Right atrium auricular region (tissue), 2 donors: ENCODE measurements at regions not wholly inside any gene's neighbourhood (a gene's known extent, or its start where the extent isn't known, plus 50 kb on each side); places are given as distances from the start of the nearest gene placed in this dataset.

Experiments
- DNase-seq: peaks from one replicate; pipeline ENCODE4 v3.0.0-alpha.2; 2019; ENCODE audit warnings: low spot score
- H3K27ac ChIP-seq, 2 donors: fragments of 200-600 bp; sonication (generic); 1 replicate in 1 of 2; 2 replicates in 1 of 2; pipeline ENCODE4 v1.5.1; 2016 to 2019
- H3K27me3 ChIP-seq, 2 donors: fragments of 200-600 bp; sonication (generic); one replicate each; pipeline versions ENCODE4 v1.5.1 to v1.6.0; 2017 to 2019
- H3K36me3 ChIP-seq: fragments of 200-600 bp; sonication (generic); one replicate; pipeline ENCODE4 v1.5.1; 2016
- H3K4me1 ChIP-seq, 2 donors: fragments of 200-600 bp; sonication (generic); one replicate each; pipeline versions ENCODE4 v1.5.1 to v1.6.0; 2017 to 2019
- H3K4me3 ChIP-seq, 2 donors: fragments of 200-600 bp; sonication (generic); 1 replicate in 1 of 2; 2 replicates in 1 of 2; pipeline ENCODE4 v1.5.1; 2017 to 2019; ENCODE audit warnings: mild to moderate bottlenecking in 1 of 2, moderate library complexity in 1 of 2
- H3K9me3 ChIP-seq, 2 donors: fragments of 200-600 bp; sonication (generic); one replicate each; pipeline ENCODE4 v1.5.1; 2019
- CTCF ChIP-seq, 2 donors: fragments of 200-600 bp; sonication (generic); IDR thresholded peaks; one replicate each; pipeline ENCODE4 v1.5.1; 2019; ENCODE audit warnings: antibody characterized with exemption in 2 of 2

- no peak overlapping the region for H3K27ac ChIP-seq
- no peaks in the 10 kb centered on the region for H3K27me3 ChIP-seq
- no peak for TF ChIP-seq CTCF (IDR thresholded peaks at IDR 0.05)
Observed at GRCh38 chr7:125241548-125241947, 311.9 kb upstream of the POT1 start.

GRCh38 chr7:125222596-125222995 lies 293.0 kb upstream of the POT1 start:
- no peak overlapping the region for H3K4me3 ChIP-seq
- no peaks in the 10 kb centered on the region for H3K36me3 ChIP-seq
- no peak overlapping the region for H3K27ac ChIP-seq
- TF ChIP-seq CTCF (IDR thresholded peaks at IDR 0.05), result no peak
- no peak for DNase-seq
- H3K4me1 ChIP-seq, result no peaks in the 10 kb centered on the region
- peaks cover 0 to 24% of the 10 kb centered on the region in 2 donors for H3K9me3 ChIP-seq
- H3K27me3 ChIP-seq, result no peaks in the 10 kb centered on the region

More at GRCh38 chr7:125241548-125241947, 311.9 kb upstream of the POT1 start:
- no peaks in the 10 kb centered on the region for H3K9me3 ChIP-seq
- H3K4me3 ChIP-seq, result no peak overlapping the region
- no peak for DNase-seq
- H3K4me1 ChIP-seq, result no peaks in the 10 kb centered on the region
- no peaks in the 10 kb centered on the region for H3K36me3 ChIP-seq

- Histone ChIP-seq H3K4me3 (no peak overlapping the region), H3K27ac (no peak overlapping the region), H3K36me3 (no peaks in the 10 kb centered on the region), H3K9me3 (peaks cover 0 to 28% of the 10 kb centered on the region in 2 donors), H3K27me3 (no peaks in the 10 kb centered on the region), H3K4me1 (no peaks in the 10 kb centered on the region)
- no peak for DNase-seq
- TF ChIP-seq CTCF (IDR thresholded peaks at IDR 0.05), result no peak
Observed at GRCh38 chr7:125218076-125218475, 288.5 kb upstream of the POT1 start.

GRCh38 chr7:125201002-125201401 lies 271.4 kb upstream of the POT1 start:
- Histone ChIP-seq H3K9me3 (no peaks in the 10 kb centered on the region), H3K27ac (no peak overlapping the region), H3K27me3 (no peaks in the 10 kb centered on the region), H3K36me3 (no peaks in the 10 kb centered on the region), H3K4me3 (no peak overlapping the region), H3K4me1 (no peaks in the 10 kb centered on the region)
- no peak for TF ChIP-seq CTCF (IDR thresholded peaks at IDR 0.05)
- no peak for DNase-seq

GRCh38 chr7:125197731-125198393 lies 268.2 kb upstream of the POT1 start:
- no peak for DNase-seq
- Histone ChIP-seq H3K27ac (no peak overlapping the region), H3K27me3 (no peaks in the 10 kb centered on the region), H3K9me3 (no peaks in the 10 kb centered on the region), H3K4me1 (no peaks in the 10 kb centered on the region), H3K4me3 (no peak overlapping the region), H3K36me3 (no peaks in the 10 kb centered on the region)
- no peak for TF ChIP-seq CTCF (IDR thresholded peaks at IDR 0.05)

GRCh38 chr7:125195156-125195555 lies 265.5 kb upstream of the POT1 start:
- no peak overlapping the region for H3K27ac ChIP-seq
- H3K4me3 ChIP-seq, result no peak overlapping the region
- no peaks in the 10 kb centered on the region for H3K36me3 ChIP-seq
- H3K4me1 ChIP-seq, result no peaks in the 10 kb centered on the region
- H3K9me3 ChIP-seq, result peaks cover 0 to 6% of the 10 kb centered on the region in 2 donors
- no peak for DNase-seq
- no peaks in the 10 kb centered on the region for H3K27me3 ChIP-seq
- no peak for TF ChIP-seq CTCF (IDR thresholded peaks at IDR 0.05)
